Activated T-helper 1 cell treated with Interleukin-2 at 50 U/mL for 16 hours (primary cell): ENCODE measurements at regions not wholly inside any gene's neighbourhood (a gene's known extent, or its start where the extent isn't known, plus 50 kb on each side); places are given as distances from the start of the nearest gene placed in this dataset.
"Not testable (repeated sequence)": the region's sequence is repeated elsewhere in the genome, so short reads cannot be mapped to it uniquely, and the experiment has no call there.

Experiments
- DNase-seq: peaks from one replicate; pipeline ENCODE4 v3.0.0-alpha.2; 2020; ENCODE audit warnings: low read depth

GRCh38 chrX:13518126-13518525 lies 51.3 kb upstream of the EGFL6 start:
- DNase-seq = no peak

- no peak for DNase-seq
These were observed 54.0 kb upstream of the EGFL6 start for GRCh38 chrX:13515211-13515930.

DNA sequence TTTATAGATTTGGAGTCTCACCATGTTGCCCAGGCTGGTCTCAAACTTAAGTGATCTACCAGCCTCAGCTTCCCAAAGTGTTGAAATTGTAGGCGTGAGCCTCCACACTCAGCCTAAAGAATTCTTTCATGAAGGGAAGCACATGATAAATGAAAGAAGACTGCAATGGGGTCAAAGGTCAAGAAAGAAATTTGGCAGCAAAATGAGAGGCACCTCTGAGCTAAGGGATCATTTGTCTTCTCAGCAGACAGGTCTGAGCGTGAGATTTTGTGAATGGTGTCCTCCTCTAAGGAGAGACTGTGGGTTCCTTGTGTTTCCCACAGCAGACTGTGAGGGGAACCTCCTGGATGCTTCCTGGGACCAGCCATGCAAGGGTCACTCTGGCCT lies 57.5 kb upstream of the EGFL6 start:
- DNase-seq = no peak

- no peak for DNase-seq
These were observed 58.0 kb upstream of the EGFL6 start for GRCh38 chrX:13511241-13511943.

DNA sequence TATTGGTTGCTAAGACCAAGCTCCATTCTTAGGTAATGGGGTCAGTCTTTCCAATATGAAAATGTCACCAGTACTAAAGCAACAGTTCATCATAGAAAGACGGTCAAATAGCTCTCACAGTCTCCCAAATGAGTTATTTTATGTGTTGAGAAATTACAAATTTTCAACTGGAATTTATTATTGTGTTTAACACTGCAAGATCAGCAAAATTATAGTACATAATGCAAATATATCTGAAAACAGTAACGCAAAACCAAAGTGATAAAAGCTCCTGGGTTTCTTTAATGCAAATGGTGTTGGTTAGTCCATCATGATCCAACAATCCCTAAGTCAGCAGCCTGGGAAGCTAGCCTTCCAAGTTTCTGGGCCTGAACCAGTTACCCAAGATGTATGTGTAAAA lies 61.5 kb upstream of the EGFL6 start:
- no peak for DNase-seq

DNA sequence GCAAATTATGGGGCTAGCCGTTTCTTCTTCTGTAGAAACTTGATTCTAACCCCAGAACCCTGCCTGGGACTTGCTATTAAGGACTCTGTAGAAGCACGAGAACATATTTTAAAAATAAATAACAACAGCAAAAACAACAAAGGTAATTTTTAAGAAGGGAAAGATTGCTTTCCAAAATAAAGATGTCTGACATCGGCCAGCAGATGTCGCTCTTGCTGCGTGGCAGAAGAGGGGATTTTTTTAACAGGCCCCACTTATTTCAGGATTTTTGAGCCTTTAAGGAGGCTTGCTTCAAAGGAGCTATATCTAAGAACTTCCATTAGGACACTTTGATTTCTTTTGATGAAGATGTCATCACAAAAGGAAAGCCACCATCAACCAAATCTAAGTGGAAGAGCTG lies 62.8 kb upstream of the EGFL6 start:
- peak; percentile 20 for DNase-seq

- no peak for DNase-seq
These were observed 66.8 kb upstream of the EGFL6 start for GRCh38 chrX:13502590-13502989.

- no peak for DNase-seq
These were observed 69.7 kb upstream of the EGFL6 start for GRCh38 chrX:13499736-13500135.

- no peak for DNase-seq
These were observed 71.2 kb upstream of the EGFL6 start for GRCh38 chrX:13498238-13498637.

DNA sequence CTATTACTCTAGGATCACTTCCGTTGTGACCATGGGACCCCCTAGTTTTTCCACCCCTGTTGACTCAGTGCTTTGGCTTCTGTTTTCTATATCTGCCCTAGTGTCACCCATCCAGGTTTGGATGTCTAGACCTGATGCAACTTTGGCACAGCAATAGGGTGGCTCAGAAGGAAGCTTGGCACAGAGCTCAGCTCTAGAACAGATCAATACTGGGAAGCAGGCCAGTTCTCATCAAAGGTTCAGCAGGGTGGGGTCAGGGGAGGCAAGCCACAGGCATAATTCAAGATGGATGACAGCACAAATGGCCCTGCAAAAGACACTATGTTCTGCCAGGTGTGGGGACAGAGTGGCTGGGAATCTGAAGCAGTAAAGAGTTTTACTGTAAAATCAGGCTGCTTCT lies 74.2 kb upstream of the EGFL6 start:
- DNase-seq = no peak

GRCh38 chrX:13494562-13494961 lies 74.8 kb upstream of the EGFL6 start:
- no peak for DNase-seq

- DNase-seq = no peak
These were observed 75.7 kb upstream of the EGFL6 start for GRCh38 chrX:13493659-13494058.

DNA sequence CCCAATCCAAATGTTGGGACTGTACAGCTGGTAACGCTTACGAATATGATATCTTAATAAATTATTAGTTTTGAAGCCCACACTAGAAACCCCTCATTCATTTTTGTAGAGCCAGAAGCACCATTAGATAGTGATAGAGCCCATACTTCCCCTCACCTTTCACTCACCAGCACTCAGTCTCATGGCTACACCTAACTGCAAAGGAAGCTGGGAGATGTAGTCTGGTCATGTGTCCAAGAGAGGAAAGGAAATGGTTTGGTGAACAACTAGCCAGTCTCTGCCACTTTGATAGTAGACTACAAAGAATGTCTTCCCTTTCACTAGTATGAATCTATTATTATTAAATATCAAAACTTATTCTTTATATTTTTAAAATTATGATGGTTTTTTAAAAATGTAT lies 77.1 kb upstream of the EGFL6 start:
- no peak for DNase-seq

DNA sequence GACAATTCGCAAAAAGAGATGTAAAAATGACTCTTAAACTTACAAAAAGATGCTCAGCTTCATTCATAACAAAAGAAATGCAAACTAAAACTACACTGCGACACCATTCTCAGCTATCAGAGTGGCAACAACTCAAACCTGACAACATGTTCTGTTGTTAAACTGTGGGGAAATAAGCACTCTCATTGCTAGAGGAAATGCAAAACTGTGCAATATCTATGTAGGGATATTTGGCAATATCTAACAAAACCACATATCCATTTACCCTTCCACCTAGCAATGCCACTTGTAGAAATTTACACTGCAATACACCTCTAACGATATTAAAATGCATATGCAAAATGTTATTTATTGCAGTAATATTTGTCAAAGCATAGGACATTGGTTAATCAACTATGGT lies 78.3 kb upstream of the EGFL6 start:
- DNase-seq = no peak

GRCh38 chrX:13489454-13489853 lies 79.9 kb upstream of the EGFL6 start:
- no peak for DNase-seq

DNA sequence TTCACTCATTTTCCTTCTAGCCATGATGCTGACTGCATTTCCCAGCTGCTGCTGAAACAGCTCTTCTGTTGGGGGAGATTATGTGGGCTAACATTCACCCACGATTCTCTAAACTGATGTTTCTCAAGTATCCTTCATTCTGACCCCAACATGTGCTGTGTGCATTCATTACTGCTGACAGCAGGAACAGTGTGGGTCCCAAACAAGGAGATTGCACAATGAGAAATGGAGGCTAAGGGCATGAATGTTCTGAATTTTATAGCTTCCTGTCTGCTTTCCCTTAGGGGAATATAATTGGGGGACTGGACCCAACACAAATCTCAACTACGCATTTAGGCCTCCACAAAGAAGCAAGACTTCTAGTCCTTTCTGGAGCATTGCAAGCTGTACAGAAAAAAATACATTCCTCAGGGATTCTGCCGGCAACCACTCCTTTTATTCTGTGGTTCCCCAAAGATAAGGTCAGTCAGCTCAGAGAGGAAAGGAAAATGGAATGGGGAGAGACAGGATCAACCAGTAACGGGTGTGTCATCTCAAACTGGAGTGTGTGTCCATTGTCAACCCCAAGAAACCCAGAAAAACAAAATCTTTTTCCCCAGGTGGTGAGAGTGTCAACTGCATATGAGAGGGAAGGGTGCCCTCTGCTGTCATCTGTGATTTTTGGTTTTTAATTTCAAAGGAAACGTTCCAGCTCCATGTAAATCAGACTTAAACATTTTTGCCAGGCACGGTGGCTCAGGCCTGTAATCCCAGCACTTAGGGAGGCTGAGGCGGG lies 81.5 kb upstream of the EGFL6 start:
- DNase-seq = no peak

GRCh38 chrX:13485167-13485566 lies 84.2 kb upstream of the EGFL6 start:
- DNase-seq = no peak

GRCh38 chrX:13483773-13484172 lies 85.6 kb upstream of the EGFL6 start:
- no peak for DNase-seq

GRCh38 chrX:13482746-13483541 lies 86.5 kb upstream of the EGFL6 start:
- no peak for DNase-seq

GRCh38 chrX:13480780-13481179 lies 88.6 kb upstream of the EGFL6 start:
- not testable (repeated sequence) for DNase-seq

DNA sequence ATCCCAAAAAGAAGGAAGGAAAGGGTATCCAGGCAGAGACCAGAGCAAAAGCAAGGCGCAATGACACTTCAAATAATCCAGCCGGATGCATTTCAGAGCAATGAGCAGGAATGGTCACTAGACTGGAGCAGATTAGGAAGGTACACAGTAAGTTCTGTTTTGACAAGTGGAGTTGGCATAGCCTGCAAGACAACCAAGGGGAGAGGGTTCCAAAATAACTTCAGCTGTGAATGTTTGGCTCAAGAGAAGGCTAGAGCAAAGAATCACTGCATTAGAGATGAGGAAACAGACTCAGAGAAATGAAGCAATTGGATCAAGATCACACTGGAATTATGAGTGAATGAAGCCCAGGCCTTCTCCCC lies 90.0 kb upstream of the EGFL6 start:
- DNase-seq = no peak

DNA sequence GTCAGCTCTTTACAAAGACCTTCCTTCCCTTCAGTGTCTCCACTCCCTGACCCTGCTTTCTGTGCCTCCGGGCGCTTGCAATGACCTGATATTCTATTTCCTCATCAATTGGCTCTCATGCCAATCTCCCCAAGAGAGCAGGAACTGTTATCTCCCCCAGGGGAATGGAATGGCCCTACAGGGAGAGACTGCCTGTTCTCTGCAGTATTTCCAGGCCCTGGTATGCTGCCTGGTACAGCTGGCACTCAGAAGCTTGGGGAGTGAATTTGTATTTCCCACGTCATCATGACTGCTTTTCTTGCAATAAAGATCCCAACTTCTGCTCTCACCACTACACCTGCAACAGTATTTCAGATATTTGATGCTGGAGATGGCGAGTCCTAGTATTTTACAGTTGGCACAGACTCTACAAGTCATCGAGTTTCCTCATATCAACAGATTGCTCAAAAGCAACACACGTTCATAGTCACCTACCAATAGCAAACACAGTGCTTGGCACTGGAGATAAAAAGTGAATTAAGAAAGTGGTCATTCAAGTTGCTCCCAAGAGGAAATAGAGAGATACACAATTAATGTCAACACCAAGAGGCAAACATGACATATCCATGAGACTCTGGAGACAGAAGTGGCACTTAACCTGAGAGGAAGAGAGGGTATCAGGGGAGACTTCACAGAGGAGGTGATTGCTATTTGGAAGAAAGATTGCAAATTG lies 90.5 kb upstream of the EGFL6 start:
- no peak for DNase-seq
